ENCODE measurements at regions not wholly inside any gene's neighbourhood (a gene's known extent, or its start where the extent isn't known, plus 50 kb on each side); places are given as distances from the start of the nearest gene placed in this dataset.

- in situ Hi-C loops (cut with HindIII; ENCODE audit: extremely low pct_ligation_motif_present, low pct_unique_long_range_greater_than_20kb) = no loop called here
- no peak for DNase-seq (ENCODE audit: low spot score)
- WGBS (ENCODE audit: low lambda C conversion rate) = 48% methylated on average over 8 of the region's 13 CpGs
Measured at GRCh38 chr15:31552482-31553099, 226.0 kb downstream of the KLF13 start.

GRCh38 chr15:31554261-31554660 lies 227.6 kb downstream of the KLF13 start:
- no peaks in the 10 kb centered on the region for H3K4me1 ChIP-seq (ENCODE audit: insufficient read depth, low read length)
- intact Hi-C loops (cut with micrococcal nuclease; ENCODE audit: unreplicated experiment) (no loop called here), in situ Hi-C loops (cut with HindIII; ENCODE audit: extremely low pct_ligation_motif_present, low pct_unique_long_range_greater_than_20kb) (no loop called here)
- no peaks in the 10 kb centered on the region for H3K36me3 ChIP-seq (replicated peaks in 1 of 2; ENCODE audit: control insufficient read depth in 1 of 2, insufficient read depth in 2 of 2, low read length in 2 of 2)
- no peak overlapping the region for H3K4me2 ChIP-seq (ENCODE audit: low read depth, low read length)
- no peak overlapping the region for H3K4me3 ChIP-seq (replicated peaks in 1 of 3; ENCODE audit: insufficient read depth in 1 of 3, low read depth in 2 of 3, low read length in 3 of 3)
- 3% methylated on average over 5 of the region's 8 CpGs for WGBS (ENCODE audit: low lambda C conversion rate)
- no TSS peak for BruUV-seq (replicated peaks)
- H3K27ac ChIP-seq (ENCODE audit: extremely low read length, insufficient read depth, low read length) = no peak overlapping the region
- no peaks in the 10 kb centered on the region for H3K79me2 ChIP-seq (ENCODE audit: insufficient read depth, low read length)
- H4K20me1 ChIP-seq (ENCODE audit: insufficient read depth, low read length) = no peaks in the 10 kb centered on the region
- H3K9me3 ChIP-seq (ENCODE audit: low read length) = no peaks in the 10 kb centered on the region
- ChIA-PET CTCF (ENCODE audit: low intra/inter-chr PET ratio, low total read pairs) (no interaction called here), POLR2A (no interaction called here)
- no peak for TF ChIP-seq ZNF362 (CRISPR knock-in tag; IDR thresholded peaks at IDR 0.05; ENCODE audit: borderline replicate concordance)
- TF ChIP-seq STAG1 (CRISPR knock-in tag; IDR thresholded peaks at IDR 0.05) = no peak
- TF ChIP-seq MNT (IDR thresholded peaks at IDR 0.05) = no peak
- TF ChIP-seq THRA (CRISPR knock-in tag; IDR thresholded peaks at IDR 0.05; ENCODE audit: borderline replicate concordance) = no peak
- no peak for TF ChIP-seq ZNF674 (CRISPR knock-in tag; IDR thresholded peaks at IDR 0.05; ENCODE audit: low read depth)
- no peak for TF ChIP-seq MIER2 (CRISPR knock-in tag; IDR thresholded peaks at IDR 0.05)
- TF ChIP-seq ATM (IDR thresholded peaks at IDR 0.05; ENCODE audit: borderline replicate concordance) = no peak
- TF ChIP-seq NR2F1 (CRISPR knock-in tag; IDR thresholded peaks at IDR 0.05) = no peak
- TF ChIP-seq DDIT3 (CRISPR knock-in tag; IDR thresholded peaks at IDR 0.05) = no peak
- no peak for TF ChIP-seq PLRG1 (conservative IDR thresholded peaks at IDR 0.05)
- no peak overlapping the region for H3K9ac ChIP-seq (ENCODE audit: insufficient read depth, low read depth, low read length)
- DNase-seq (ENCODE audit: low spot score) (no peak), ATAC-seq (no peak), FAIRE-seq (no peak)
- peaks cover 0 to 22% of the 10 kb centered on the region in 2 experiments; a peak in 4 of 5 replicates for H3K27me3 ChIP-seq (ENCODE audit: control insufficient read depth in 1 of 2, insufficient read depth in 2 of 2, low read length in 2 of 2)
- H2AFZ ChIP-seq (ENCODE audit: low read length) = no peak overlapping the region

More at GRCh38 chr15:31552482-31553099, 226.0 kb downstream of the KLF13 start:
- H3K36me3 ChIP-seq (replicated peaks in 1 of 2; ENCODE audit: control insufficient read depth in 1 of 2, insufficient read depth in 2 of 2, low read length in 2 of 2) = no peaks in the 10 kb centered on the region
- ChIA-PET CTCF (ENCODE audit: low intra/inter-chr PET ratio, low total read pairs) (no interaction called here), POLR2A (no interaction called here)
- no peak overlapping the region for H3K9ac ChIP-seq (ENCODE audit: insufficient read depth, low read depth, low read length)
- peaks cover 0 to 25% of the 10 kb centered on the region in 2 experiments; a peak in 4 of 5 replicates for H3K27me3 ChIP-seq (ENCODE audit: control insufficient read depth in 1 of 2, insufficient read depth in 2 of 2, low read length in 2 of 2)
- no peaks in the 10 kb centered on the region for H3K9me3 ChIP-seq (ENCODE audit: low read length)
- no peaks in the 10 kb centered on the region for H3K79me2 ChIP-seq (ENCODE audit: insufficient read depth, low read length)
- H3K27ac ChIP-seq (ENCODE audit: extremely low read length, insufficient read depth, low read length) = no peak overlapping the region
- ATAC-seq (no peak), FAIRE-seq (no peak)
- H3K4me1 ChIP-seq (ENCODE audit: insufficient read depth, low read length) = no peaks in the 10 kb centered on the region
- no peak overlapping the region for H3K4me2 ChIP-seq (ENCODE audit: low read depth, low read length)
- intact Hi-C loops (cut with micrococcal nuclease; ENCODE audit: unreplicated experiment) = no loop called here
- no peak for TF ChIP-seq MIXL1 (CRISPR knock-in tag; IDR thresholded peaks at IDR 0.05)
- H2AFZ ChIP-seq (ENCODE audit: low read length) = no peak overlapping the region
- H4K20me1 ChIP-seq (ENCODE audit: insufficient read depth, low read length) = no peaks in the 10 kb centered on the region
- BruUV-seq (replicated peaks) = no TSS peak
- no peak overlapping the region for H3K4me3 ChIP-seq (replicated peaks in 1 of 3; ENCODE audit: insufficient read depth in 1 of 3, low read depth in 2 of 3, low read length in 3 of 3)

Data from HepG2 (cell line).